ENCODE measurements at regions not wholly inside any gene's neighbourhood (a gene's known extent, or its start where the extent isn't known, plus 50 kb on each side); places are given as distances from the start of the nearest gene placed in this dataset.

GRCh38 chr2:191622374-191623320 lies 55.3 kb upstream of the NABP1 start:
- H4K20me1 ChIP-seq: no peaks in the 10 kb centered on the region
- TF ChIP-seq Cebpa-rat (IDR thresholded peaks at IDR 0.05): no peak
- peaks cover 3 to 68% (median 12%) of the 10 kb centered on the region in 10 experiments for H3K4me1 ChIP-seq
- H3K9ac ChIP-seq: no peak overlapping the region; a peak in 1 of 22 replicates
- H3K27me3 ChIP-seq: no peaks in the 10 kb centered on the region
- peak overlapping the region in 4 of 11 experiments; percentile 10 to 56 (median 24); a peak in 4 of 22 replicates for H3K27ac ChIP-seq
- peak overlapping the region in 5 of 11 experiments; percentile 12 to 77 (median 60); a peak in 9 of 22 replicates for H3K4me2 ChIP-seq
- no peaks in the 10 kb centered on the region for H3K9me3 ChIP-seq (replicated peaks in 1 of 11)
- no peaks in the 10 kb centered on the region for H3K36me3 ChIP-seq
- H3K4me3 ChIP-seq: no peak overlapping the region

GRCh38 chr2:191625016-191625415 lies 52.9 kb upstream of the NABP1 start:
- H3K9me3 ChIP-seq (replicated peaks in 1 of 11): no peaks in the 10 kb centered on the region
- no peak for TF ChIP-seq Cebpa-rat (IDR thresholded peaks at IDR 0.05)
- no peaks in the 10 kb centered on the region for H3K36me3 ChIP-seq
- H4K20me1 ChIP-seq: no peaks in the 10 kb centered on the region
- no peak overlapping the region for H3K4me3 ChIP-seq
- H3K4me2 ChIP-seq: peak overlapping the region in 8 of 11 experiments; percentile 1 to 55 (median 20); a peak in 11 of 22 replicates
- no peaks in the 10 kb centered on the region for H3K27me3 ChIP-seq
- peak overlapping the region in 1 of 11 experiments; percentile 7; a peak in 2 of 22 replicates for H3K27ac ChIP-seq
- H3K4me1 ChIP-seq: peaks cover 0 to 59% (median 7%) of the 10 kb centered on the region in 10 experiments; a peak in 11 of 20 replicates
- no peak overlapping the region for H3K9ac ChIP-seq

- no peaks in the 10 kb centered on the region for H3K27me3 ChIP-seq
- H3K36me3 ChIP-seq: no peaks in the 10 kb centered on the region
- no peaks in the 10 kb centered on the region for H3K9me3 ChIP-seq (replicated peaks in 1 of 11)
- H3K9ac ChIP-seq: no peak overlapping the region
- H3K4me3 ChIP-seq: no peak overlapping the region
- H3K4me2 ChIP-seq: peak overlapping the region in 3 of 11 experiments; percentile 1 to 55 (median 47); a peak in 3 of 22 replicates
- H3K4me1 ChIP-seq: peaks cover 0 to 54% (median 7%) of the 10 kb centered on the region in 10 experiments; a peak in 11 of 20 replicates
- no peak overlapping the region for H3K27ac ChIP-seq
- no peak for TF ChIP-seq Cebpa-rat (IDR thresholded peaks at IDR 0.05)
- no peaks in the 10 kb centered on the region for H4K20me1 ChIP-seq
These were observed 52.5 kb upstream of the NABP1 start for GRCh38 chr2:191625446-191625845.

GRCh38 chr2:191626497-191627151 lies 51.3 kb upstream of the NABP1 start:
- Histone ChIP-seq H3K9me3 (replicated peaks in 1 of 11) (no peaks in the 10 kb centered on the region), H3K4me3 (no peak overlapping the region), H3K4me2 (peak overlapping the region in 3 of 11 experiments; percentile 32 to 38 (median 36); a peak in 4 of 22 replicates), H3K36me3 (no peaks in the 10 kb centered on the region), H3K27ac (no peak overlapping the region), H3K4me1 (peaks cover 0 to 49% (median 7%) of the 10 kb centered on the region in 10 experiments; a peak in 11 of 20 replicates), H3K27me3 (no peaks in the 10 kb centered on the region), H4K20me1 (no peaks in the 10 kb centered on the region), H3K9ac (no peak overlapping the region)
- no peak for TF ChIP-seq Cebpa-rat (IDR thresholded peaks at IDR 0.05)

GRCh38 chr2:191627518-191627917 lies 50.4 kb upstream of the NABP1 start:
- Histone ChIP-seq H3K27ac (no peak overlapping the region), H3K9me3 (replicated peaks in 1 of 11) (no peaks in the 10 kb centered on the region), H3K9ac (no peak overlapping the region), H3K27me3 (no peaks in the 10 kb centered on the region), H4K20me1 (no peaks in the 10 kb centered on the region), H3K4me3 (no peak overlapping the region), H3K4me1 (peaks cover 0 to 40% (median 7%) of the 10 kb centered on the region in 10 experiments; a peak in 11 of 20 replicates), H3K36me3 (no peaks in the 10 kb centered on the region), H3K4me2 (no peak overlapping the region)
- TF ChIP-seq Cebpa-rat (IDR thresholded peaks at IDR 0.05): no peak

Measured in BLaER1 treated with 17β-estradiol and CSF1 and Interleukin-3, amounts not matched to agents 10 nM and 100 nM (cell line).